OCI-LY7 (cell line): ENCODE measurements at regions not wholly inside any gene's neighbourhood (a gene's known extent, or its start where the extent isn't known, plus 50 kb on each side); places are given as distances from the start of the nearest gene placed in this dataset.

Experiments
- BruUV-seq: library from RNA; stranded (reverse); fragments of 400-500 nt; replicated peaks from 2 replicates; lab custom pipeline; 2021; lab: Mats Ljungman, UMichigan
- CTCF ChIA-PET: fragments of 300-600 bp; sonication (Branson Sonifier 250); formaldehyde crosslinking; loops from one replicate; lab custom pipeline; 2022; ENCODE audit warnings: antibody characterized with exemption; ENCODE audit not compliant: unreplicated experiment; lab: Charles Lee
- POLR2A ChIA-PET: fragments of 300-600 bp; sonication (Branson Sonifier 250); formaldehyde crosslinking; loops from one replicate; lab custom pipeline; 2022; ENCODE audit warnings: antibody characterized with exemption; lab: Charles Lee
- DNase-seq: peaks from one replicate; pipeline ENCODE4 v3.0.0-alpha.2; 2015; ENCODE audit warnings: low spot score
- H2AFZ ChIP-seq: fragments of 200-600 bp; sonication (generic), shearing (Covaris generic); 2 replicates; pipeline ENCODE4 v1.6.1; 2014; ENCODE audit warnings: mild to moderate bottlenecking, antibody characterized with exemption, low read length, moderate library complexity
- H3K27ac ChIP-seq: fragments of 200-600 bp; sonication (generic); 2 replicates; pipeline ENCODE4 v1.5.1; 2014; ENCODE audit warnings: mixed run types, low read depth, mild to moderate bottlenecking, moderate library complexity, low read length, inconsistent platforms; ENCODE audit not compliant: poor library complexity, severe bottlenecking
- H3K36me3 ChIP-seq: fragments of 200-600 bp; sonication (generic); 2 replicates; pipeline ENCODE4 v1.6.1; 2014; ENCODE audit warnings: mild to moderate bottlenecking, antibody characterized with exemption, low read length, moderate library complexity, mixed read lengths; ENCODE audit not compliant: insufficient read depth
- H3K4me1 ChIP-seq: fragments of 200-600 bp; sonication (generic); 2 replicates; pipeline ENCODE4 v1.5.1; 2014; ENCODE audit warnings: mild to moderate bottlenecking, low read length; ENCODE audit not compliant: insufficient read depth, poor library complexity, severe bottlenecking
- H3K4me2 ChIP-seq: fragments of 200-600 bp; sonication (generic); 2 replicates; pipeline ENCODE4 v1.6.1; 2014; ENCODE audit warnings: mild to moderate bottlenecking, low read length
- H3K4me3 ChIP-seq: fragments of 200-600 bp; sonication (generic); 2 replicates; pipeline ENCODE4 v1.5.1; 2014; ENCODE audit warnings: mild to moderate bottlenecking, low read depth, low read length; ENCODE audit not compliant: poor library complexity, severe bottlenecking
- H3K79me2 ChIP-seq: fragments of 200-600 bp; sonication (generic); 2 replicates; pipeline ENCODE4 v1.6.1; 2016; ENCODE audit warnings: low read depth, mild to moderate bottlenecking, low read length, moderate library complexity, mixed read lengths; ENCODE audit not compliant: insufficient read depth
- H3K9me2 ChIP-seq: fragments of 200-600 bp; sonication (generic); 2 replicates; pipeline ENCODE4 v1.6.1; 2016; ENCODE audit warnings: mild to moderate bottlenecking, low read length, mixed read lengths; ENCODE audit not compliant: insufficient read depth
- H3K9me3 ChIP-seq: fragments of 200-600 bp; sonication (generic); 2 replicates; pipeline ENCODE4 v1.6.1; 2014; ENCODE audit warnings: mild to moderate bottlenecking, mixed run types, low read length, mixed read lengths
- H4K20me1 ChIP-seq: fragments of 200-600 bp; sonication (generic); 2 replicates; pipeline ENCODE4 v1.6.1; 2014; ENCODE audit warnings: mild to moderate bottlenecking, antibody characterized with exemption, low read length, moderate library complexity, mixed read lengths; ENCODE audit not compliant: insufficient read depth
- EZH2phosphoT487 ChIP-seq: fragments of 200-600 bp; sonication (generic); IDR thresholded peaks from 2 replicates; pipeline ENCODE4 v1.6.1; 2018; ENCODE audit warnings: low read depth, borderline replicate concordance, mild to moderate bottlenecking, mixed run types, antibody characterized with exemption, low read length, moderate library complexity, mixed read lengths
- intact Hi-C: fragments of 100-400 bp; cut with micrococcal nuclease; formaldehyde crosslinking; loops from one replicate; pipeline ENCODE4 v1.10.0; 2022; ENCODE audit not compliant: unreplicated experiment
- TF ChIP-seq, protein P1 (sequence below): fragments of 200-600 bp; sonication (generic); conservative IDR thresholded peaks from 2 replicates; pipeline ENCODE4 v1.5.1; 2014; ENCODE audit warnings: mild to moderate bottlenecking, antibody characterized with exemption, low read length, moderate library complexity, mixed read lengths

DNA sequence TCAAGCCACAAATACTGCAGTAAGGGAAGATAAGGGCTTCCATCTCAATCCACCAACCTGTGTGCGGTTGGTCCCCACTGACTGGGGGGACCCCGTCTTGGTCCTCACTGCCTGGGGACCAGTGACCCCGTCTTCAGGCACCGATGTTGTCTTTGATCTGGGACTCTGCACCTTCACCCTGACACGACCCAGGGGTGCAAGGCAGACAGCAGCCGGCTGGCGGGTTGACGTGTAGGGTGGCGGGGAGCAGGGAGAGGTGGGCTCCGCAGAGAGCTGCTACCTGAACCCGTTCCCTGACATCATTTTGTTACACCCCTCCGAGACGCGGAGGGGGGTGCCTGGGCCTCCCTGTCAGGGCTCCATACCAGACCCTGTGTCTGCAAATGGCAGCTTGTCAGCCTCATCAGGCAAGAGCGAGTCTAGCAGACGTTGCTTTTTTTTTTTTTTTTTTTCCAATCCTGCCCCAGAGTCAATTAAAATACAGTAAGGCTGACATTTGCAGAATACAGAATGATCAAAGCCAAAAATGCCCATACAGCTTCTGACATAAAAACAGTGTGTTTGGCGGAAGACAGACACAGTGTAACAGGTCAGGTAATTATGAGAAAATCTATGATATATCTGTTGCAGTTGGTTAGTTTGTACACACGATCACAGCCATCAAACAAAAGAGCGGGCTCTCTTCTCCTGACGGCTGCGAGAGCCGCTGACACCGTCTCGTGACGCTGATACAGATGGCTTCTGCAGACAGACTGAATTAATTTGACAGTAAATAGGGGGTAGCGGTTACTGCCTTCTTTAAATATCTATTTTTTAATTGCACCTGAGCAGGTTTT is 118.6 kb downstream of the CRLF2 start:
- H3K36me3 ChIP-seq: no peaks in the 10 kb centered on the region
- H3K79me2 ChIP-seq: no peaks in the 10 kb centered on the region
- intact Hi-C loops: no loop called here
- ChIA-PET CTCF (no interaction called here), POLR2A (no interaction called here)
- H4K20me1 ChIP-seq: no peaks in the 10 kb centered on the region
- H3K27ac ChIP-seq: no peak overlapping the region
- no TSS peak for BruUV-seq
- no peak overlapping the region for H3K4me3 ChIP-seq
- 0 out of 2 replicates have a peak, but pooled peaks cover 6% of the 10 kb centered on the region for H3K9me3 ChIP-seq
- TF ChIP-seq EZH2phosphoT487: no peak
- TF ChIP-seq, protein P1, sequence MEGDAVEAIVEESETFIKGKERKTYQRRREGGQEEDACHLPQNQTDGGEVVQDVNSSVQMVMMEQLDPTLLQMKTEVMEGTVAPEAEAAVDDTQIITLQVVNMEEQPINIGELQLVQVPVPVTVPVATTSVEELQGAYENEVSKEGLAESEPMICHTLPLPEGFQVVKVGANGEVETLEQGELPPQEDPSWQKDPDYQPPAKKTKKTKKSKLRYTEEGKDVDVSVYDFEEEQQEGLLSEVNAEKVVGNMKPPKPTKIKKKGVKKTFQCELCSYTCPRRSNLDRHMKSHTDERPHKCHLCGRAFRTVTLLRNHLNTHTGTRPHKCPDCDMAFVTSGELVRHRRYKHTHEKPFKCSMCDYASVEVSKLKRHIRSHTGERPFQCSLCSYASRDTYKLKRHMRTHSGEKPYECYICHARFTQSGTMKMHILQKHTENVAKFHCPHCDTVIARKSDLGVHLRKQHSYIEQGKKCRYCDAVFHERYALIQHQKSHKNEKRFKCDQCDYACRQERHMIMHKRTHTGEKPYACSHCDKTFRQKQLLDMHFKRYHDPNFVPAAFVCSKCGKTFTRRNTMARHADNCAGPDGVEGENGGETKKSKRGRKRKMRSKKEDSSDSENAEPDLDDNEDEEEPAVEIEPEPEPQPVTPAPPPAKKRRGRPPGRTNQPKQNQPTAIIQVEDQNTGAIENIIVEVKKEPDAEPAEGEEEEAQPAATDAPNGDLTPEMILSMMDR: no peak
- no peak overlapping the region for H3K4me2 ChIP-seq
- H2AFZ ChIP-seq: no peak overlapping the region
- H3K4me1 ChIP-seq: no peaks in the 10 kb centered on the region
- DNase-seq: no peak
- no peaks in the 10 kb centered on the region for H3K9me2 ChIP-seq

DNA sequence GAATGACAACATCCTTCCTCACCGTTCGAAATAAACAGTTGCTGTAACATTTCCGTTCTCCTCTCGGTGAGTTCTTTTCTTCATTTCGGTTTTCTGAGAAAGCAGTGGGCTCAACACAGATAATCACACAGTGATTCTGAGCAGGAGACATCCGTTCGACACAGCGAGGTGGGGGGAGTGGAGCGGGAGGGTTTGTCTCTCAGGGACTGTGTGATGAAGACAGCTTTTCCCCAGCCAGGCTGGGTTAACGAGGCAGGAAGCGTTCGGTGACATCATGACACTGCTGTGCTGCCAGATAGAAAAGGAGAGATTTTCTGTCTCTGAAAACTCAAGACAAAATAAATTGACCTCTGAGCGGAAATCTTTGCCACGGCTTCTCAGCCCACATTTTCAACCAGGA is 119.3 kb downstream of the CRLF2 start:
- H3K4me1 ChIP-seq: no peaks in the 10 kb centered on the region
- H2AFZ ChIP-seq: no peak overlapping the region
- no peak overlapping the region for H3K4me3 ChIP-seq
- no peak for DNase-seq
- BruUV-seq: no TSS peak
- no peaks in the 10 kb centered on the region for H4K20me1 ChIP-seq
- H3K9me2 ChIP-seq: no peaks in the 10 kb centered on the region
- H3K27ac ChIP-seq: no peak overlapping the region
- H3K4me2 ChIP-seq: no peak overlapping the region
- H3K79me2 ChIP-seq: no peaks in the 10 kb centered on the region
- intact Hi-C loops: no loop called here
- TF ChIP-seq, protein P1: no peak
- no peak for TF ChIP-seq EZH2phosphoT487
- H3K36me3 ChIP-seq: no peaks in the 10 kb centered on the region
- ChIA-PET CTCF (no interaction called here), POLR2A (no interaction called here)
- 0 out of 2 replicates have a peak, but pooled peaks cover 6% of the 10 kb centered on the region for H3K9me3 ChIP-seq
